ENCODE measurements at regions not wholly inside any gene's neighbourhood (a gene's known extent, or its start where the extent isn't known, plus 50 kb on each side); places are given as distances from the start of the nearest gene placed in this dataset.

DNA sequence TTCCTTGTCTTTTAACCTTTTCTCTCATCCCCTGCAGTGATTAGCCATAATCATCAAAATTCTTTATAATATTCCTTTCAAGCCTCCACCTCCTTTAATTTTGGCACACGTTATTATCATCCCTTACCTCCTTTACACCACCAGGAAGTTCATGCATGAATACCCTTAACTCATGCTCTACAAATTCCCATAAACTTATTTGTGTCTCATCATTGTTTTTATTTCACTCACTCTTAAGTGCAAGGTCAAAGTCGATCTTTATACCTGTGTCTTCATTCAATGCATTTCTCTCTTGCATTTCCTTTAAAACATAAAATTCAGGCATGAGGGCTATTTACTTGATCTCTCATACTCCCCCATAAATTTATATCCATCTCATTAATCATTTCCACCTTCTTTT, 1064.6 kb upstream of the CADM2 start:
- TF ChIP-seq CTCF (IDR thresholded peaks at IDR 0.05) (no peak), POLR2A (IDR thresholded peaks at IDR 0.05) (no peak)
